HG02973 (cell line): ENCODE measurements at regions not wholly inside any gene's neighbourhood (a gene's known extent, or its start where the extent isn't known, plus 50 kb on each side); places are given as distances from the start of the nearest gene placed in this dataset.
"Not testable (repeated sequence)": the region's sequence is repeated elsewhere in the genome, so short reads cannot be mapped to it uniquely, and the experiment has no call there.

Source experiments
- ATAC-seq: cut with Tn5 transposase; IDR thresholded peaks from one replicate; pipeline ENCODE4 v1.9.1; 2021; ENCODE audit warnings: moderate library complexity; ENCODE audit not compliant: unreplicated experiment

GRCh38 chr16:82302042-82302727 is 132.2 kb upstream of the MPHOSPH6 start:
- no peak for ATAC-seq

DNA sequence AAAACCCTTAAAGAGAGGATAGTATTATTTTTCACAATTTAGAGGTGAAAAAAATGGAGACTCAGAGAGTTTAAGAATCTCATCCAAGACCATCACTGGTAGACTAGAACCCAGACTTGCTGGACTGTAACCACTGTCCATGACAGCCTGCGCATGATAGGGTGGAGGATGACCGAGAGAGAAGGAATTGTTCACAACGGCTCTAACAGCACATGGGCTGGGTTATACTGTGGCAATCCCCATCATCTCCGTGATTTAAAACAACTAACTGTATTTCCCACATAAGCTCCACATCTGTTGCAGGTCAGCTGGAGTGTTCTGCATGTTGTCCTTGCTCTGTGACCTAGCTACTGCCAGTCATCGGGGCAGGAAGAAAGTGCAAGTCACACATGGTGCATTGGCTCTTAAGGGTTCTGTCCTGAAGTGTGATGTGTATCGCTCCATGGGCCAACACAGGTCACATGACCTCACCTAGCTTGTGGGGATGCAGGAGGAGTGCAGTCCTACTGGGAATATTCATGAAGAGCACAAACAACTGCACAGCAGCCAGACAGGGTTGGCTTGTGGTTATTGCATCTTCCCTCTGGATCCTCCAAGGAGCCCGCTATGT is 131.2 kb upstream of the MPHOSPH6 start:
- ATAC-seq, result no peak

GRCh38 chr16:82300374-82300951 is 130.4 kb upstream of the MPHOSPH6 start:
- ATAC-seq, result no peak

- ATAC-seq, result no peak
These were observed 128.4 kb upstream of the MPHOSPH6 start for GRCh38 chr16:82298472-82298871.

- ATAC-seq, result no peak
These were observed 125.5 kb upstream of the MPHOSPH6 start for GRCh38 chr16:82295290-82296201.

DNA sequence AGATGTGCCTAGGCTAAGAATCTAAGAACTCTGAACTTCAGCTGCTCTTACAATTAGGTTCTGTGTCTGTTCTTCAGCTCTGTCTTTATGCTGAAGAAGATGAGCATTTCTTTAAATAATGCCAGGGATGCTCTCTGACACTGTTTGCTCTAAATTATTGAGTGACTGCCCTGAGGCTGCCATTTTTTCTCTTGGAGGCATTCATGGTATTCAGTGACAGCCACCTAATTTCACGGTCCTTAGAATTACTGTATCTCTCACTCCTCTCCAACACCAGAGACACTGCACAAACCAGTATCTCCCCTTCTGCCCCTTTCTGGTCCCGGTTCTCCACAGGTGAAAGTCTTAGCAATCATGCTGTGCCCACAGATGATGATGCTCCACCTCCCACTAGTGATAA is 123.6 kb upstream of the MPHOSPH6 start:
- no peak for ATAC-seq

DNA sequence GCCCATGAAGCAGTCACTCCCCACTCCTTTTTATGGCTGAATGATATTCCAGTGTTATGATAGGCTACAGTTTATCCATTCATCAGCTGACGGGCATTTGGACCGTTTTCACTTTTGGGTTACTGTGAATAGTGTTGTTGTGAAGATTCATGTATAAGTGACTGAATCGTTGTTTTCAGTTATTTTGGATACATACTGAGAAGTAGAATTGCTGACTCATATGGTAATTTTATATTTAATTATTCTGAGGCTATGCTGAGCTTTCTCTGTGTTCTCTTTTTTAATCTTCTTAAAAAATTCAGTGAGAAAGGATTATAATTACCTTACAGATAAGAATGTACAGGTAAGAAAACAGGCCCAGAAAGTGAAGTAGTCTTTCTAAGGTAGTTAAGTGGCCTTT is 117.9 kb upstream of the MPHOSPH6 start:
- ATAC-seq, result no peak

- ATAC-seq, result no peak
These were observed 112.6 kb upstream of the MPHOSPH6 start for GRCh38 chr16:82282662-82283061.

- no peak for ATAC-seq
These were observed 111.5 kb upstream of the MPHOSPH6 start for GRCh38 chr16:82281544-82281943.

GRCh38 chr16:82280867-82281266 is 110.8 kb upstream of the MPHOSPH6 start:
- ATAC-seq, result no peak

- ATAC-seq, result not testable (repeated sequence)
These were observed 105.3 kb upstream of the MPHOSPH6 start for GRCh38 chr16:82275349-82275748.

DNA sequence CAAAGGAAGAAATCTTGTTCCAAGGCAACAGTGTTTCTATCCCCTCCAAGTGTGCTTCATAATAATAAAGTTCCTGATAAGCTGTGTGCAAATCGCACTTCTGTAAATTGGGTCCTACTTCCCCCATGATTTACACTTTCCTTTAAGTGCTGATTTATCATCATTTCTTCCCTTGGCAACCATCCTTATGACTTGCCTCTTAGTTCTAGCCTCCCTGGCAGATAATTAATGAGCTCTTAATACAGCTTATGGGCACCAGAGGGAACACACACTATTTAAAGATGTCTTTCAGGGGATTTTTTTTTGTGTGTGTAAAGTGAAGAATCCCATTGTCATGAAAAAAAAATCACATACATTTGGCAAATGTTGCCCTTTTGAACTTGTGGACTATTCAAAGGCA is 101.6 kb upstream of the MPHOSPH6 start:
- ATAC-seq, result no peak

DNA sequence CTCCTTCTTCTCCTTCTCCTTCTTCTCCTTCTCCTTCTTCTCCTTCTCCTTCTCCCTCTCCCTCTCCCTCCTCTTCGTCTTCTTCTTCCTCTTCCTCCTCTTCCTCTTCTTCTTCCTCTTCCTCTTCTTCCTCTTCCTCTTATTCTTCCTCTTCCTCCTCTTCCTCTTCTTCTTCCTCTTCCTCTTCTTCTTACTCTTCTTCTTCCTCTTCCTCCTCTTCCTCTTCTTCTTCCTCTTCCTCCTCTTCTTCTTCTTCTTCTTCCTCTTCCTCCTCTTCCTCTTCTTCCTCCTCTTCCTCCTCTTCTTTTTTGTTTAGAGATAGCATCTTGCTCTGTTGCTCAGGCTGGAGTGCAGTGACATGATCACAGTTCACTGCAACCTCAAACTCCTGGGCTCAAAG is 97.7 kb upstream of the MPHOSPH6 start:
- not testable (repeated sequence) for ATAC-seq

DNA sequence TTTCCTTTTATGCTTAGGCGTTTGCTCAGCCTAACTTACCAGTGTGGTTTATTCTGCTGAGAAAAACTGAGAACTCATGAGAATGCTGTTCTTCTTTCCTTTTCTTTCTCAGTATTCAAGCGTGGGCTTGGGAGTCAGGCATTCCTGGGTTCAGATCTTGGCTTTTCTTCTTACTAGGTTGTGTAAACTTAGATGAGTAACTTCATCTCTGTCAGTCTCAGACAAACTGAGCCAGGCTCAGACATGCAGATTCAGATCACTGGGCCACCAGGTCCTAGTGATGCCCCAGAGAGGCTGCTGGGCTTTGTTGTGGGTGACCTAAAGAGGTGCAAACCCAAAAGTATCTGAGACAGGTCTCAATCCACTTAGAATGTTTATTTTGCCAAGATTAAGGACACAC is 95.8 kb upstream of the MPHOSPH6 start:
- no peak for ATAC-seq

DNA sequence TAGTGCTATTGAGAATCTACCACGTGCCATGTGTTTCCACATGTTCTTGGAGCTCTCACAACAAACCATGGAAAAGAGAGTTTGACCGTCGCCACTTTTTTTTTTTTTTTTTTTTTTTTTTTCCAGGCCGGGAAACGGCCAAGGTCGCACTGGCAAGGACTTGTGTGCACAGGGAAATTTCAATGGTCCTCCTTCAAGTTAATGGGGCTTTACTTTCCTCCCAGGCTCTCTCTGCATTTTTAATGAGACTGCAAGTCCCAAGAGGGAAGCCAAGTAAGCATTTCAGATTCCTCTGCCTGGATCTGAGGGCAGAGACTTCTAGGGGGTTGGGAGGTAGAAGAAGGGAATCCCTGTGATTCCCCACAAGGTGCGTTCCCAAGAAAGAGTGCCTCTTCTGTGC is 94.7 kb upstream of the MPHOSPH6 start:
- no peak for ATAC-seq

- ATAC-seq, result no peak
These were observed 93.6 kb upstream of the MPHOSPH6 start for GRCh38 chr16:82263521-82264143.

- no peak for ATAC-seq
These were observed 92.2 kb upstream of the MPHOSPH6 start for GRCh38 chr16:82262244-82262643.

DNA sequence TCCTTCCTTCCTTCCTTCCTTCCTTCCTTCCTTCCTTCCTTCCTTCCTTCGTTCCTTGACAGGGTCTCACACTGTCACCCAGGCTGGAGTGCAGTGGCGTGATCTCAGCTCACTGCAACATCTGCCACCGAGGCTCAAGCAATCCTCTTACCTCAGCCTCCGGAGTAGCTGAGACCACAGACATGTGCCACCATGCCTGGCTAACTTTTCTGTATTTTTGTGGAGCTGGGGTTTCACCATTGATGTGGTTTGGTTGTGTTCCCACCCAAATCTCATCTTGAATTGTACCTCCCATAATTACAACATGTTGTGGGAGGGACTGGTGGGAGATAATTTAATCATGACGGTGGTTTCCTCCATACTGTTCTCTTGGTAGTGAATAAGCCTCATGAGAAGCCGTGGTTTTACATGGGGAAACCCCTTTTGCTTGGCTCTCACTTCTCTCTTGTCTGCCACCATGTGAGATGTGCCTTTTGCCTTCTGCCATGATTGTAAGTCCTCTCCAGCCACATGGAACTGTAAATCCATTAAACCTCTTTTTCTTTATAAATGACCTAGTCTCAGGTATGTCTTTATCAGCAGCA is 90.3 kb upstream of the MPHOSPH6 start:
- ATAC-seq, result no peak

DNA sequence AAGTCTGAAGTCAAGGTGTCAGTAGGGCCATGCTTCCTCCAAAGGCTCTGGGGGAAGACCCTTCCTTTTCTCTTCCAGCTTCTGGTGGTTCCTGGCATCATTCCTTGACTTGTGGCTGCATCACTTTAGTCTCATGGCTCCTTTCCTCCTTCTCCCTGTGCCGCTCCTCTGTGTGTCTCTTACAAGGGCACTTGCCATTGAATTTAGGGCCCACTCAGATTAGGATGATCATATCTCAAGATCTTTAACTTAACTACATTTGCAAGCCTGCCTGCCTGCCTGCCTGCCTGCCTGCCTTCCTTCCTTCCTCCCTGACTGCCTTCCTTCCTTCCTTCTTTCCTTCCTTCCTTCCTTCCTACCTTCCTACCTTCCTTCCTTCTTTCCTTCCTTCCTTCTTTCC is 89.7 kb upstream of the MPHOSPH6 start:
- ATAC-seq, result no peak

DNA sequence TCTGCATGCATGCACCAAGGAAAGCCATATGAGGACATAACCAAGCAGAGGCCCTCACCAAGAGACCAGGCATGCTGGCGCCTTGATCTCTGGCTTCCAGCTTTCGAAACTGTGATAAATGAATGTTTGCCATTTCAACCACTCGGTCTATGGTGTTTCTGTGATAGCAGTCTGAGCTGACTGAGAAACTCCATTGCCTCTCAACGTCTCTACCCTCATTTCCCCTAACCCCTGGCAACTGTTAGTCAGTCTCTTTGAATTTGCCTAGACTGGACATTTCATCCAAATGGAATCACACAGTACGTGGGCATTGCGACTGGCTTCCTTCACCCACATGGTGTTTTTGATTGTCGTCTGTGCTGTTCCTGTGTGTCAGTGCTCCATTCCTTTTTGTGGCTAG is 88.0 kb upstream of the MPHOSPH6 start:
- ATAC-seq, result no peak

GRCh38 chr16:82252582-82252981 is 82.6 kb upstream of the MPHOSPH6 start:
- no peak for ATAC-seq
